NCI-H1105 treated with DMSO at 0.1 percent for 48 hours (cell line): ENCODE measurements at regions not wholly inside any gene's neighbourhood (a gene's known extent, or its start where the extent isn't known, plus 50 kb on each side); places are given as distances from the start of the nearest gene placed in this dataset.

Experiments
- DNase-seq: peaks from one replicate; lab custom pipeline; 2025; lab: John Stamatoyannopoulos, UW

GRCh38 chr17:5820721-5821456 lies 236.6 kb upstream of the NLRP1 start:
- no peak for DNase-seq

GRCh38 chr17:5821803-5822202 lies 237.5 kb upstream of the NLRP1 start:
- DNase-seq: no peak

- DNase-seq: no peak
These were observed 238.2 kb upstream of the NLRP1 start for GRCh38 chr17:5822281-5823060.

- DNase-seq: no peak
These were observed 238.9 kb upstream of the NLRP1 start for GRCh38 chr17:5823219-5823618.

GRCh38 chr17:5825717-5826330 lies 241.5 kb upstream of the NLRP1 start:
- no peak for DNase-seq

GRCh38 chr17:5826384-5826783 lies 242.1 kb upstream of the NLRP1 start:
- no peak for DNase-seq

GRCh38 chr17:5830921-5831320 lies 239.3 kb upstream of the WSCD1 start:
- no peak for DNase-seq

- peak; percentile 57 for DNase-seq
These were observed 237.3 kb upstream of the WSCD1 start for GRCh38 chr17:5832886-5833285.

- no peak for DNase-seq
These were observed 233.1 kb upstream of the WSCD1 start for GRCh38 chr17:5837055-5837491.

GRCh38 chr17:5838661-5839300 lies 231.4 kb upstream of the WSCD1 start:
- DNase-seq: no peak

- no peak for DNase-seq
These were observed 229.2 kb upstream of the WSCD1 start for GRCh38 chr17:5840811-5841446.

- DNase-seq: no peak
These were observed 228.3 kb upstream of the WSCD1 start for GRCh38 chr17:5841862-5842261.

- DNase-seq: no peak
These were observed 226.7 kb upstream of the WSCD1 start for GRCh38 chr17:5843366-5844026.

- DNase-seq: no peak
These were observed 224.2 kb upstream of the WSCD1 start for GRCh38 chr17:5846001-5846400.

GRCh38 chr17:5854871-5855554 lies 215.2 kb upstream of the WSCD1 start:
- no peak for DNase-seq

- DNase-seq: no peak
These were observed 208.9 kb upstream of the WSCD1 start for GRCh38 chr17:5861246-5861645.

- no peak for DNase-seq
These were observed 208.3 kb upstream of the WSCD1 start for GRCh38 chr17:5861854-5862253.

GRCh38 chr17:5862395-5862794 lies 207.8 kb upstream of the WSCD1 start:
- no peak for DNase-seq

- no peak for DNase-seq
These were observed 205.2 kb upstream of the WSCD1 start for GRCh38 chr17:5864741-5865657.

GRCh38 chr17:5866978-5867377 lies 203.2 kb upstream of the WSCD1 start:
- DNase-seq: no peak
